HEK293 (cell line): ENCODE measurements at regions not wholly inside any gene's neighbourhood (a gene's known extent, or its start where the extent isn't known, plus 50 kb on each side); places are given as distances from the start of the nearest gene placed in this dataset.

Experiments
- CTCF ChIA-PET: fragments of 350-600 bp; formaldehyde crosslinking; extraction: SDS; loops from one replicate; lab custom pipeline; 2021; ENCODE audit warnings: antibody characterized with exemption; lab: Yijun Ruan, JAX
- POLR2A ChIA-PET: fragments of 300-600 bp; formaldehyde crosslinking; extraction: SDS; loops from one replicate; lab custom pipeline; 2020; ENCODE audit warnings: antibody characterized with exemption, inconsistent platforms; lab: Yijun Ruan, JAX
- H3K27ac ChIP-seq: fragments of 200-500 bp; sonication (Bioruptor generic); 2 replicates; pipeline ENCODE4 v1.5.1; 2014; ENCODE audit warnings: low read depth, low read length, control low read depth, inconsistent platforms; ENCODE audit errors: extremely low read depth
- H3K36me3 ChIP-seq, 2 experiments: fragments of 200-500 bp in 1 of 2; sonication (Bioruptor generic) in 1 of 2; 1 replicate in 1 of 2; 2 replicates in 1 of 2; pipeline ENCODE4 v1.5.1; 2014 to 2017; ENCODE audit warnings: inconsistent platforms in 2 of 2, low read length in 2 of 2; ENCODE audit not compliant: control insufficient read depth in 2 of 2, insufficient read depth in 1 of 2
- H3K4me1 ChIP-seq: fragments of 200-500 bp; sonication (Bioruptor generic); 2 replicates; pipeline ENCODE4 v1.5.1; 2014; ENCODE audit warnings: mild to moderate bottlenecking, low read length, inconsistent platforms; ENCODE audit not compliant: control insufficient read depth, insufficient read depth
- H3K4me3 ChIP-seq: 2 replicates; pipeline ENCODE4 v1.5.1; 2011; ENCODE audit warnings: low read depth, mild to moderate bottlenecking, control low read depth, low read length, moderate library complexity
- H3K9me3 ChIP-seq: fragments of 200-500 bp; sonication (Bioruptor generic); 2 replicates; pipeline ENCODE4 v1.5.1; 2014; ENCODE audit warnings: low read depth, low read length, inconsistent platforms; ENCODE audit not compliant: control insufficient read depth, insufficient read depth
- FEZF1 ChIP-seq: fragments of 450-650 bp; formaldehyde crosslinking; IDR thresholded peaks from 2 replicates; pipeline ENCODE4 v1.5.1; 2016; ENCODE audit warnings: missing biosample characterization, missing genetic modification characterization
- GLI2 ChIP-seq: fragments of 450-650 bp; formaldehyde crosslinking; IDR thresholded peaks from 2 replicates; pipeline ENCODE4; 2017; ENCODE audit warnings: missing biosample characterization, missing genetic modification characterization, low read depth, borderline replicate concordance
- GLI4 ChIP-seq: fragments of 450-650 bp; formaldehyde crosslinking; IDR thresholded peaks from 2 replicates; pipeline ENCODE4 v1.5.1; 2016; ENCODE audit warnings: missing biosample characterization, missing genetic modification characterization
- GLIS1 ChIP-seq: fragments of 450-650 bp; formaldehyde crosslinking; IDR thresholded peaks from 2 replicates; pipeline ENCODE4 v1.5.1; 2016; ENCODE audit warnings: missing biosample characterization, missing genetic modification characterization
- KLF9 ChIP-seq: fragments of 450-650 bp; formaldehyde crosslinking; IDR thresholded peaks from 2 replicates; pipeline ENCODE4 v1.5.1; 2016; ENCODE audit warnings: missing biosample characterization, missing genetic modification characterization, low read depth
- OVOL3 ChIP-seq: fragments of 450-650 bp; formaldehyde crosslinking; IDR thresholded peaks from 2 replicates; pipeline ENCODE4 v1.5.1; 2016; ENCODE audit warnings: missing biosample characterization, missing genetic modification characterization
- SP2 ChIP-seq: fragments of 450-650 bp; formaldehyde crosslinking; IDR thresholded peaks from 2 replicates; pipeline ENCODE4 v1.5.1; 2016; ENCODE audit warnings: missing biosample characterization, missing genetic modification characterization
- TCF7L2 ChIP-seq: IDR thresholded peaks from 2 replicates; pipeline ENCODE4 v1.6.1; 2011; ENCODE audit warnings: low read depth, mild to moderate bottlenecking, inconsistent platforms, low read length, moderate library complexity, borderline replicate concordance
- ZNF133 ChIP-seq: fragments of 450-650 bp; formaldehyde crosslinking; IDR thresholded peaks from 2 replicates; pipeline ENCODE4 v1.5.1; 2016; ENCODE audit warnings: missing biosample characterization, missing genetic modification characterization
- ZNF155 ChIP-seq: fragments of 450-650 bp; formaldehyde crosslinking; IDR thresholded peaks from 2 replicates; pipeline ENCODE4 v1.5.1; 2016; ENCODE audit warnings: missing biosample characterization, missing genetic modification characterization
- ZNF169 ChIP-seq: fragments of 450-650 bp; formaldehyde crosslinking; IDR thresholded peaks from 2 replicates; pipeline ENCODE4 v1.5.1; 2016; ENCODE audit warnings: missing biosample characterization, missing genetic modification characterization
- ZNF175 ChIP-seq: fragments of 450-650 bp; formaldehyde crosslinking; IDR thresholded peaks from 2 replicates; pipeline ENCODE4 v1.5.1; 2016; ENCODE audit warnings: missing biosample characterization, missing genetic modification characterization
- ZNF184 ChIP-seq: fragments of 450-650 bp; IDR thresholded peaks from 2 replicates; pipeline ENCODE4 v1.5.1; 2018; ENCODE audit warnings: missing biosample characterization, mild to moderate bottlenecking, missing genetic modification characterization
- ZNF274 ChIP-seq, 2 experiments: fragments of 200-500 bp in 1 of 2; fragments of 450-650 bp in 1 of 2; sonication (Bioruptor generic) in 1 of 2; formaldehyde crosslinking in 1 of 2; IDR thresholded peaks; 2 replicates each; pipeline versions ENCODE4 v1.5.1 to v1.6.1; 2014 to 2016; ENCODE audit warnings: borderline replicate concordance in 1 of 2, inconsistent platforms in 1 of 2, low read length in 1 of 2, missing biosample characterization in 1 of 2, missing genetic modification characterization in 1 of 2
- ZNF350 ChIP-seq: fragments of 450-650 bp; formaldehyde crosslinking; IDR thresholded peaks from 2 replicates; pipeline ENCODE4 v1.5.0; 2017; ENCODE audit warnings: missing biosample characterization, mild to moderate bottlenecking, missing genetic modification characterization
- ZNF354C ChIP-seq: fragments of 450-650 bp; formaldehyde crosslinking; IDR thresholded peaks from 2 replicates; pipeline ENCODE4 v1.5.1; 2016; ENCODE audit warnings: missing biosample characterization, missing genetic modification characterization, low read depth, borderline replicate concordance
- ZNF404 ChIP-seq: fragments of 450-650 bp; formaldehyde crosslinking; IDR thresholded peaks from 2 replicates; pipeline ENCODE4 v1.5.1; 2017; ENCODE audit warnings: missing biosample characterization, missing genetic modification characterization
- ZNF416 ChIP-seq: fragments of 450-650 bp; formaldehyde crosslinking; IDR thresholded peaks from 2 replicates; pipeline ENCODE4 v1.5.1; 2016; ENCODE audit warnings: missing biosample characterization, missing genetic modification characterization
- ZNF426 ChIP-seq: fragments of 450-650 bp; formaldehyde crosslinking; IDR thresholded peaks from 2 replicates; pipeline ENCODE4 v1.5.1; 2017; ENCODE audit warnings: missing biosample characterization, missing genetic modification characterization, mild to moderate bottlenecking, inconsistent platforms, moderate library complexity
- ZNF521 ChIP-seq: fragments of 450-650 bp; formaldehyde crosslinking; IDR thresholded peaks from 2 replicates; pipeline ENCODE4 v1.5.1; 2017; ENCODE audit warnings: missing biosample characterization, mild to moderate bottlenecking, missing genetic modification characterization
- ZNF544 ChIP-seq: fragments of 450-650 bp; formaldehyde crosslinking; IDR thresholded peaks from 2 replicates; pipeline ENCODE4 v1.5.0; 2017; ENCODE audit warnings: missing biosample characterization, missing genetic modification characterization
- ZNF555 ChIP-seq: fragments of 450-650 bp; formaldehyde crosslinking; conservative IDR thresholded peaks from 2 replicates; pipeline ENCODE4 v1.5.1; 2017; ENCODE audit warnings: missing biosample characterization, mild to moderate bottlenecking, missing genetic modification characterization, inconsistent platforms
- ZNF558 ChIP-seq: fragments of 450-650 bp; formaldehyde crosslinking; IDR thresholded peaks from 2 replicates; pipeline ENCODE4 v1.5.1; 2016; ENCODE audit warnings: missing biosample characterization, missing genetic modification characterization
- ZNF600 ChIP-seq: fragments of 450-650 bp; formaldehyde crosslinking; IDR thresholded peaks from 2 replicates; pipeline ENCODE4 v1.5.1; 2016; ENCODE audit warnings: missing biosample characterization, missing genetic modification characterization
- ZNF610 ChIP-seq: fragments of 450-650 bp; formaldehyde crosslinking; IDR thresholded peaks from 2 replicates; pipeline ENCODE4 v1.5.1; 2016; ENCODE audit warnings: missing biosample characterization, missing genetic modification characterization, borderline replicate concordance
- ZNF626 ChIP-seq: fragments of 450-650 bp; sonication (Bioruptor Pico); formaldehyde crosslinking; IDR thresholded peaks from 2 replicates; pipeline ENCODE4 v1.5.1; 2018; ENCODE audit warnings: missing biosample characterization, missing genetic modification characterization, inconsistent platforms
- ZNF645 ChIP-seq: fragments of 450-650 bp; formaldehyde crosslinking; IDR thresholded peaks from 2 replicates; pipeline ENCODE4; 2016; ENCODE audit warnings: missing biosample characterization, missing genetic modification characterization
- ZNF670 ChIP-seq: fragments of 450-650 bp; formaldehyde crosslinking; IDR thresholded peaks from 2 replicates; pipeline ENCODE4 v1.5.1; 2016; ENCODE audit warnings: missing biosample characterization, missing genetic modification characterization, low read depth
- ZNF704 ChIP-seq: fragments of 450-650 bp; formaldehyde crosslinking; IDR thresholded peaks from 2 replicates; pipeline ENCODE4 v1.5.1; 2016; ENCODE audit warnings: missing biosample characterization, missing genetic modification characterization
- ZNF707 ChIP-seq: fragments of 450-650 bp; formaldehyde crosslinking; IDR thresholded peaks from 2 replicates; pipeline ENCODE4 v1.5.1; 2016; ENCODE audit warnings: missing biosample characterization, missing genetic modification characterization
- TF ChIP-seq, protein P1 (sequence below): fragments of 450-650 bp; formaldehyde crosslinking; IDR thresholded peaks from 2 replicates; pipeline ENCODE4 v1.5.1; 2017; ENCODE audit warnings: missing biosample characterization, missing genetic modification characterization

DNA sequence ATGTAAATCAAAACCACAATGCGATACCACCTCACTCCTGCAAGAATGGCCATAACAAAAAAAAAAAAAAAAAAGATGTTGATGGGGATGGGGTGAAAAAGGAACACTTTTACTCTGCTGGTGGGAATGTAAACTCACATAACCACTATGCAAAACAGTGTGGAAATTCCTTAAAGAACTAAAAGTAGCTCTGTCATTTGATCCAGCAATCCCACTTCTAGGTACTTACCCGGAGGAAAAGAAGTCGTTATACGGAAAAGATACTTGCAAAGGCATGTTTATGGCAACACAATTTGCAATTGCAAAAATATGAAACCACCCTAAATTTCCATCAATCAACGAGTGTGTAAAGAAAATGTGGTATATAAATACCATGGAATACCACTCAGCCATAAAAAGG, 205.0 kb downstream of the TENT4A start:
- H3K27ac ChIP-seq: no peak overlapping the region
- CTCF ChIA-PET: no interaction called here

GRCh38 chr5:6920628-6921256, 207.5 kb downstream of the TENT4A start:
- no peaks in the 10 kb centered on the region for H3K9me3 ChIP-seq
- H3K36me3 ChIP-seq: no peaks in the 10 kb centered on the region
- H3K27ac ChIP-seq: no peak overlapping the region
- no peaks in the 10 kb centered on the region for H3K4me1 ChIP-seq
- TF ChIP-seq GLI4 (no peak), ZNF645 (tag by site-specific recombination) (no peak), GLI2 (no peak), KLF9 (tag by site-specific recombination) (no peak), ZNF626 (tag by site-specific recombination) (no peak), ZNF521 (tag by site-specific recombination) (no peak), ZNF184 (tag by site-specific recombination) (no peak), ZNF544 (tag by site-specific recombination) (no peak)
- TF ChIP-seq, protein P1, sequence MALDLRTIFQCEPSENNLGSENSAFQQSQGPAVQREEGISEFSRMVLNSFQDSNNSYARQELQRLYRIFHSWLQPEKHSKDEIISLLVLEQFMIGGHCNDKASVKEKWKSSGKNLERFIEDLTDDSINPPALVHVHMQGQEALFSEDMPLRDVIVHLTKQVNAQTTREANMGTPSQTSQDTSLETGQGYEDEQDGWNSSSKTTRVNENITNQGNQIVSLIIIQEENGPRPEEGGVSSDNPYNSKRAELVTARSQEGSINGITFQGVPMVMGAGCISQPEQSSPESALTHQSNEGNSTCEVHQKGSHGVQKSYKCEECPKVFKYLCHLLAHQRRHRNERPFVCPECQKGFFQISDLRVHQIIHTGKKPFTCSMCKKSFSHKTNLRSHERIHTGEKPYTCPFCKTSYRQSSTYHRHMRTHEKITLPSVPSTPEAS (tag by site-specific recombination): no peak
- ChIA-PET CTCF (interaction anchor here (0.6 kb wide), 1 partner anchor 906 kb away, joined by 4 read pairs; no protein-coding TSS in a partner anchor), POLR2A (no interaction called here)
- H3K4me3 ChIP-seq: no peak overlapping the region

More for the DNA sequence above, 205.0 kb downstream of the TENT4A start:
- TF ChIP-seq KLF9 (tag by site-specific recombination): no peak
- no peak for TF ChIP-seq ZNF670
- TF ChIP-seq ZNF175: no peak
- no peak for TF ChIP-seq GLIS1
- no peak for TF ChIP-seq ZNF426 (tag by site-specific recombination)
- no peak for TF ChIP-seq ZNF155
- no peak for TF ChIP-seq ZNF274 (IDR thresholded peaks at IDR 0.05; ENCODE audit: low read length)
- no peak for TF ChIP-seq ZNF274 (tag by site-specific recombination; IDR thresholded peaks at IDR 0.05; ENCODE audit: borderline replicate concordance)
- TF ChIP-seq ZNF169 (tag by site-specific recombination): no peak
- no peak for TF ChIP-seq ZNF133
- no peak for TF ChIP-seq FEZF1 (tag by site-specific recombination)
- no peak for TF ChIP-seq SP2
- no peaks in the 10 kb centered on the region for H3K9me3 ChIP-seq
- no peaks in the 10 kb centered on the region for H3K36me3 ChIP-seq
- no peak overlapping the region for H3K4me3 ChIP-seq
- H3K4me1 ChIP-seq: no peaks in the 10 kb centered on the region
- POLR2A ChIA-PET: no interaction called here

GRCh38 chr5:6926491-6927038, 213.3 kb downstream of the TENT4A start:
- Histone ChIP-seq H3K4me3 (no peak overlapping the region), H3K36me3 (no peaks in the 10 kb centered on the region), H3K9me3 (no peaks in the 10 kb centered on the region), H3K4me1 (no peaks in the 10 kb centered on the region), H3K27ac (no peak overlapping the region)
- ChIA-PET CTCF (interaction anchor here (0.6 kb wide), 1 partner anchor 556 kb away, joined by 3 read pairs; no protein-coding TSS in a partner anchor), POLR2A (no interaction called here)
- no peak for TF ChIP-seq ZNF416 (tag by site-specific recombination)
- TF ChIP-seq ZNF707 (tag by site-specific recombination): no peak
- no peak for TF ChIP-seq OVOL3 (tag by site-specific recombination)
- no peak for TF ChIP-seq ZNF558
- TF ChIP-seq ZNF610: no peak
- TF ChIP-seq ZNF600 (tag by site-specific recombination): no peak
- no peak for TF ChIP-seq ZNF704 (tag by site-specific recombination)
- TF ChIP-seq ZNF354C (tag by site-specific recombination): no peak
- no peak for TF ChIP-seq ZNF404 (tag by site-specific recombination)
- no peak for TF ChIP-seq GLI4
- no peak for TF ChIP-seq ZNF350 (tag by site-specific recombination)
- TF ChIP-seq ZNF555 (tag by site-specific recombination): no peak
- no peak for TF ChIP-seq TCF7L2
- TF ChIP-seq SP2: no peak
